ENCODE measurements at regions not wholly inside any gene's neighbourhood (a gene's known extent, or its start where the extent isn't known, plus 50 kb on each side); places are given as distances from the start of the nearest gene placed in this dataset.

DNA sequence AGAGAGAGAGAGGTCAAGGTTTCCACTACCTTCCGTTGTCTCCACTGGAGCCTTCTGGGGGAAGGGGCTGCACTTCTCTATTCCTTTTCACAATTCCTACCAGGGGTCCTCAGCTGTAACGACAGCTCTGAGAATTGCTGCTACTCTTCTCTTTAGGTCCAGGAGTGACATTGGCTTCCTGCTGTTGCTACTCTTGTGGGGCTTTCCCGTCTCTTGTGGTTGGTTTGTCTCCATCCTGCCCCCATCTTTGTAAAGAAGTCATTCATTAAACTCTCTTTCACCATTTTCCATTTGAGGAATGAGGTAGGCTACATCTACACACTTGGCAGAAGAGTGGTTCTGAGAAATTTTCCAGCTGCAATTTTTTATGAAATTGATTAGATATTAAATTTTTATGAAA, 238.8 kb upstream of the LYZL1 start:
- Histone ChIP-seq H3K27me3 (no peaks in the 10 kb centered on the region), H3K27ac (no peak overlapping the region), H3K9me3 (no peaks in the 10 kb centered on the region), H3K4me1 (ENCODE audit: insufficient read depth) (no peaks in the 10 kb centered on the region), H3K36me3 (no peaks in the 10 kb centered on the region), H3K4me3 (no peak overlapping the region)
- no peak for TF ChIP-seq EP300 (IDR thresholded peaks at IDR 0.05)
- TF ChIP-seq, protein P1, sequence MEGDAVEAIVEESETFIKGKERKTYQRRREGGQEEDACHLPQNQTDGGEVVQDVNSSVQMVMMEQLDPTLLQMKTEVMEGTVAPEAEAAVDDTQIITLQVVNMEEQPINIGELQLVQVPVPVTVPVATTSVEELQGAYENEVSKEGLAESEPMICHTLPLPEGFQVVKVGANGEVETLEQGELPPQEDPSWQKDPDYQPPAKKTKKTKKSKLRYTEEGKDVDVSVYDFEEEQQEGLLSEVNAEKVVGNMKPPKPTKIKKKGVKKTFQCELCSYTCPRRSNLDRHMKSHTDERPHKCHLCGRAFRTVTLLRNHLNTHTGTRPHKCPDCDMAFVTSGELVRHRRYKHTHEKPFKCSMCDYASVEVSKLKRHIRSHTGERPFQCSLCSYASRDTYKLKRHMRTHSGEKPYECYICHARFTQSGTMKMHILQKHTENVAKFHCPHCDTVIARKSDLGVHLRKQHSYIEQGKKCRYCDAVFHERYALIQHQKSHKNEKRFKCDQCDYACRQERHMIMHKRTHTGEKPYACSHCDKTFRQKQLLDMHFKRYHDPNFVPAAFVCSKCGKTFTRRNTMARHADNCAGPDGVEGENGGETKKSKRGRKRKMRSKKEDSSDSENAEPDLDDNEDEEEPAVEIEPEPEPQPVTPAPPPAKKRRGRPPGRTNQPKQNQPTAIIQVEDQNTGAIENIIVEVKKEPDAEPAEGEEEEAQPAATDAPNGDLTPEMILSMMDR (IDR thresholded peaks at IDR 0.05) = no peak
- no peak for TF ChIP-seq POLR2A (IDR thresholded peaks at IDR 0.05)
- 84 to 90% (median 86%) methylated on average over 3 of the region's 3 CpGs for WGBS, 3 donors
- intact Hi-C loops (cut with DNase I) = no loop called here
- DNase-seq = no peak

- Histone ChIP-seq H3K27ac (no peak overlapping the region), H3K4me3 (no peak overlapping the region), H3K36me3 (no peaks in the 10 kb centered on the region), H3K9me3 (no peaks in the 10 kb centered on the region), H3K27me3 (no peaks in the 10 kb centered on the region), H3K4me1 (ENCODE audit: insufficient read depth) (peaks cover 5% of the 10 kb centered on the region)
- no peak for DNase-seq
- WGBS, 3 donors = 69 to 77% (median 71%) methylated on average over 2 of the region's 2 CpGs
- intact Hi-C loops (cut with DNase I) = no loop called here
- TF ChIP-seq EP300 (IDR thresholded peaks at IDR 0.05) (no peak), POLR2A (IDR thresholded peaks at IDR 0.05) (no peak)
- TF ChIP-seq, protein P1 (IDR thresholded peaks at IDR 0.05) = no peak
Observed at GRCh38 chr10:29055101-29055500, 233.8 kb upstream of the LYZL1 start.

GRCh38 chr10:29056729-29057128, 232.1 kb upstream of the LYZL1 start:
- no peaks in the 10 kb centered on the region for H3K36me3 ChIP-seq
- H3K27ac ChIP-seq = no peak overlapping the region
- intact Hi-C loops (cut with DNase I) = no loop called here
- no peak for DNase-seq
- peaks cover 6% of the 10 kb centered on the region for H3K4me1 ChIP-seq (ENCODE audit: insufficient read depth)
- no peak overlapping the region for H3K4me3 ChIP-seq
- 75 to 86% (median 81%) methylated on average over 2 of the region's 2 CpGs for WGBS, 3 donors
- H3K27me3 ChIP-seq = no peaks in the 10 kb centered on the region
- TF ChIP-seq EP300 (IDR thresholded peaks at IDR 0.05) (no peak), POLR2A (IDR thresholded peaks at IDR 0.05) (no peak)
- TF ChIP-seq, protein P1 (IDR thresholded peaks at IDR 0.05) = no peak
- H3K9me3 ChIP-seq = no peaks in the 10 kb centered on the region

DNA sequence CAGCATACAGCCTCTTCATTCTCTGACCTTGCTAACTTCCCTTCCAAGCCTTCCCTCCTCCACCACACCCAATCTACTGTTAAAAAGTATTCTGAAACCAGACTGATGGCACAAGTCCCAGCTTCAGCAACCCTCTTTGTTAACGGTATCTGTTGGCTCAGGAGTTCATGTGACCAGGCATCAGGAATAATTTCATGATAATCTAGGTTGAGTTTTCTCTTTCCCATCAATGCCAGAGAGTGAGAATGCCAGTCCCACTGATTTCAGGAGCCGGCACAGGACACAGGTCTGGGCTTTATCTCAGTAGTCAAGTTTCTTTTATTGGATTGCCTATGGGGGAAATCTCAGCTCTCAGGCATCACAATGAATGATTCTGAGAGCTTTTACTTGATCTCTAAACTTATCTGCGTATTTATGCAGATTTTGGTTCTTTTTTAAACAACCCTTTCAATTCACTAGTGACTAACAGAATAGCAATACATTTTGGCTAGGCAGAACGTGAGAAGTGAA, 231.0 kb upstream of the LYZL1 start:
- intact Hi-C loops (cut with DNase I) = no loop called here
- Histone ChIP-seq H3K9me3 (no peaks in the 10 kb centered on the region), H3K4me3 (no peak overlapping the region), H3K36me3 (no peaks in the 10 kb centered on the region), H3K27me3 (no peaks in the 10 kb centered on the region), H3K4me1 (ENCODE audit: insufficient read depth) (peaks cover 6% of the 10 kb centered on the region), H3K27ac (peak overlapping the region in 1 of 2 donors; percentile 38)
- WGBS, 3 donors = 11 to 14% (median 13%) methylated on average over 4 of the region's 4 CpGs
- DNase-seq = peak in 3 of 5 donors; percentile 37 to 61 (median 39)
- no peak for TF ChIP-seq POLR2A (IDR thresholded peaks at IDR 0.05)
- TF ChIP-seq, protein P1 (IDR thresholded peaks at IDR 0.05) = no peak
- TF ChIP-seq EP300 (IDR thresholded peaks at IDR 0.05) = no peak
